ENCODE measurements at regions not wholly inside any gene's neighbourhood (a gene's known extent, or its start where the extent isn't known, plus 50 kb on each side); places are given as distances from the start of the nearest gene placed in this dataset.
"Not testable (repeated sequence)": the region's sequence is repeated elsewhere in the genome, so short reads cannot be mapped to it uniquely, and the experiment has no call there.

GRCh38 chr9:33740958-33741357 is 54.4 kb upstream of the PRSS3 start:
- not testable (repeated sequence) for DNase-seq

GRCh38 chr9:33742051-33742450 is 53.3 kb upstream of the PRSS3 start:
- DNase-seq = no peak

- DNase-seq = peak; percentile 37
Observed at GRCh38 chr9:33742519-33742918, 52.8 kb upstream of the PRSS3 start.

Measured in NCI-H146 (cell line).